IMR-90 (cell line): ENCODE measurements at regions not wholly inside any gene's neighbourhood (a gene's known extent, or its start where the extent isn't known, plus 50 kb on each side); places are given as distances from the start of the nearest gene placed in this dataset.

Experiments
- ATAC-seq: fragments of 200-7000 bp; cut with Tn5 transposase; 2 replicates; pipeline ENCODE4 v1.9.1; 2020; ENCODE audit warnings: low read depth, mild to moderate bottlenecking, moderate library complexity
- BruUV-seq: library from RNA; stranded (reverse); fragments of 400-500 nt; replicated peaks from 2 replicates; lab custom pipeline; 2021; lab: Mats Ljungman, UMichigan
- CTCF ChIA-PET: fragments of 300-600 bp; formaldehyde crosslinking; extraction: SDS; loops from one replicate; lab custom pipeline; 2021; ENCODE audit warnings: antibody characterized with exemption; lab: Yijun Ruan, JAX
- POLR2A ChIA-PET: fragments of 300-600 bp; sonication (Branson Sonifier 250); formaldehyde crosslinking; loops from one replicate; lab custom pipeline; 2022; ENCODE audit warnings: antibody characterized with exemption; ENCODE audit not compliant: unreplicated experiment; lab: Charles Lee
- DNase-seq: peaks from one replicate; pipeline ENCODE4 v3.0.0; 2013
- H2AFZ ChIP-seq: replicated peaks from 2 replicates; pipeline ENCODE3; 2013; ENCODE audit warnings: low read length, mild to moderate bottlenecking; ENCODE audit not compliant: poor library complexity
- H2AK5ac ChIP-seq: 2 replicates; pipeline ENCODE4 v1.6.1; 2013; ENCODE audit warnings: low read depth, low read length, inconsistent platforms
- H2AK9ac ChIP-seq: replicated peaks from 2 replicates; pipeline ENCODE3; 2013; ENCODE audit warnings: mild to moderate bottlenecking, low read depth, low read length, moderate library complexity; ENCODE audit not compliant: poor library complexity
- H2BK120ac ChIP-seq: 2 replicates; pipeline ENCODE4 v1.6.1; 2013; ENCODE audit warnings: low read depth, low read length, inconsistent platforms
- H2BK15ac ChIP-seq: 3 replicates; pipeline ENCODE4 v1.6.1; 2013; ENCODE audit warnings: low read depth, low read length, inconsistent platforms
- H2BK20ac ChIP-seq: 2 replicates; pipeline ENCODE4 v1.6.1; 2013; ENCODE audit warnings: low read depth, mild to moderate bottlenecking, inconsistent platforms, low read length, moderate library complexity
- H2BK5ac ChIP-seq: 2 replicates; pipeline ENCODE4 v1.6.1; 2013; ENCODE audit warnings: mild to moderate bottlenecking, low read depth, low read length, inconsistent platforms; ENCODE audit not compliant: poor library complexity, severe bottlenecking
- H3K14ac ChIP-seq: replicated peaks from 2 replicates; pipeline ENCODE4 v1.6.1; 2013; ENCODE audit warnings: low read depth, low read length, inconsistent platforms
- H3K18ac ChIP-seq: 2 replicates; pipeline ENCODE4 v1.6.1; 2013; ENCODE audit warnings: low read depth, low read length, control low read depth
- H3K23ac ChIP-seq: 2 replicates; pipeline ENCODE4 v1.6.1; 2013; ENCODE audit warnings: low read depth, low read length, inconsistent platforms
- H3K27ac ChIP-seq: 2 replicates; pipeline ENCODE4 v1.5.1; 2013; ENCODE audit warnings: mild to moderate bottlenecking, control low read depth, low read length; ENCODE audit not compliant: insufficient read depth
- H3K27me3 ChIP-seq: 2 replicates; pipeline ENCODE4 v1.6.1; 2013; ENCODE audit warnings: low read length; ENCODE audit not compliant: control insufficient read depth, insufficient read depth
- H3K36me3 ChIP-seq: 2 replicates; pipeline ENCODE4 v1.6.1; 2013; ENCODE audit warnings: low read length, mixed read lengths; ENCODE audit not compliant: control insufficient read depth, insufficient read depth
- H3K4ac ChIP-seq: 2 replicates; pipeline ENCODE4 v1.6.1; 2013; ENCODE audit warnings: low read depth, low read length, inconsistent platforms
- H3K4me1 ChIP-seq: 2 replicates; pipeline ENCODE4 v1.6.1; 2013; ENCODE audit warnings: low read length, mixed read lengths; ENCODE audit not compliant: control insufficient read depth, insufficient read depth
- H3K4me2 ChIP-seq: 2 replicates; pipeline ENCODE4 v1.6.1; 2013; ENCODE audit warnings: low read depth, mild to moderate bottlenecking, control low read depth, low read length, moderate library complexity
- H3K4me3 ChIP-seq: 2 replicates; pipeline ENCODE4 v1.5.1; 2013; ENCODE audit warnings: low read depth, mild to moderate bottlenecking, control low read depth, low read length, moderate library complexity; ENCODE audit not compliant: insufficient read depth
- H3K56ac ChIP-seq: 2 replicates; pipeline ENCODE4 v1.6.1; 2013; ENCODE audit warnings: low read length, inconsistent platforms; ENCODE audit not compliant: insufficient read depth; ENCODE audit errors: extremely low read depth
- H3K79me1 ChIP-seq, 2 experiments: 2 replicates each; pipeline ENCODE4 v1.6.1; 2013; ENCODE audit warnings: low read length in 2 of 2, inconsistent platforms in 1 of 2, low read depth in 1 of 2
- H3K9ac ChIP-seq: 2 replicates; pipeline ENCODE4 v1.6.1; 2013; ENCODE audit warnings: low read depth, low read length, control low read depth
- H3K9me1 ChIP-seq: 2 replicates; pipeline ENCODE4 v1.6.1; 2013; ENCODE audit warnings: low read length, inconsistent platforms; ENCODE audit not compliant: insufficient read depth
- H3K9me3 ChIP-seq: 2 replicates; pipeline ENCODE4 v1.6.1; 2013; ENCODE audit warnings: low read length; ENCODE audit not compliant: control insufficient read depth, insufficient read depth
- H4K20me1 ChIP-seq: 2 replicates; pipeline ENCODE4 v1.6.1; 2013; ENCODE audit warnings: low read length, inconsistent platforms; ENCODE audit not compliant: insufficient read depth
- H4K5ac ChIP-seq: 2 replicates; pipeline ENCODE4 v1.6.1; 2013; ENCODE audit warnings: mild to moderate bottlenecking, low read depth, low read length, control low read depth
- H4K8ac ChIP-seq, 2 experiments: 2 replicates each; pipeline ENCODE4 v1.6.1; 2013; ENCODE audit warnings: low read depth in 2 of 2, low read length in 2 of 2, control low read depth in 1 of 2, inconsistent platforms in 1 of 2
- H4K91ac ChIP-seq: 2 replicates; pipeline ENCODE4 v1.6.1; 2013; ENCODE audit warnings: low read depth, low read length, inconsistent platforms; ENCODE audit not compliant: insufficient read depth
- CEBPB ChIP-seq: IDR thresholded peaks from 2 replicates; pipeline ENCODE4 v1.6.1; 2012; ENCODE audit warnings: low read depth, low read length, improper control_type of control experiment
- CTCF ChIP-seq: conservative IDR thresholded peaks from 2 replicates; pipeline ENCODE4 v1.5.1; 2012; ENCODE audit warnings: mild to moderate bottlenecking, low read depth, low read length, improper control_type of control experiment
- MAFK ChIP-seq: IDR thresholded peaks from 2 replicates; pipeline ENCODE4 v1.6.1; 2012; ENCODE audit warnings: low read depth, low read length, improper control_type of control experiment
- NFE2L2 ChIP-seq: fragments of 150-350 bp; IDR thresholded peaks from 2 replicates; pipeline ENCODE4 v1.6.1; 2016; ENCODE audit warnings: low read depth, mild to moderate bottlenecking, low read length
- RFX5 ChIP-seq: IDR thresholded peaks from 2 replicates; pipeline ENCODE4 v1.8.0; 2012; ENCODE audit warnings: low read depth, mild to moderate bottlenecking, low read length, moderate library complexity
- dilution Hi-C: fragments of 300-500 bp; cut with HindIII; formaldehyde crosslinking; loops from one replicate; pipeline ENCODE4 v1.14.3; 2018; ENCODE audit warnings: low sequenced_read_pairs; ENCODE audit not compliant: unreplicated experiment
- in situ Hi-C: fragments of 300-500 bp; cut with MboI; formaldehyde crosslinking; loops from 3 replicates; pipeline ENCODE4 v1.14.3; 2019; ENCODE audit warnings: low sequenced_read_pairs, inconsistent platforms, mixed read lengths
- intact Hi-C: fragments of 100-400 bp; cut with micrococcal nuclease; formaldehyde crosslinking; loops from 2 replicates; pipeline ENCODE4 v1.10.0; 2022
- TF ChIP-seq, protein P1 (sequence below): fragments of 150-350 bp; IDR thresholded peaks from 2 replicates; pipeline ENCODE4 v1.6.1; 2016; ENCODE audit warnings: low read depth, mild to moderate bottlenecking, low read length, moderate library complexity, borderline replicate concordance

DNA sequence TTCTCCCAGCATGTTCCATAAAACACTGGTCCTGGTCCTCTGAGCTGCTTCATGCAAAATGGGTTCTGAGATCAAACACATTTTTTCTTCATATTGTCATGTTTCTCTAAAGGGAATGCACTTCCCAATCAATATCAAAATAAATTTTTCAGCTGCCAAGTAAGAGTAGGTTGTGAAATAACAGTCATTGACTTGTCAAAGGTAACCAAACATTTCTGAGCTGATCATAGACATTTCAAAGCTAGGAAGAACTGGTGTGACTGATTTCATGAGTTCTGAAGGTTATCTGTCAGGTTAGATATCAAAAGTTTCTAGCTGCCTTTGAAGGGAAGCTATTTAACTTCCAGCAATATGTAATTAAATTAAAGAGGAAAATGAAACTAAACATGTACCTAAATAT is 770.9 kb downstream of the TBL1XR1 start:
- no peak overlapping the region for H4K5ac ChIP-seq
- H3K14ac ChIP-seq, result no peak overlapping the region
- no peak overlapping the region for H3K4me3 ChIP-seq
- H3K27ac ChIP-seq, result no peak overlapping the region
- H2AK5ac ChIP-seq, result no peak overlapping the region
- H3K4me2 ChIP-seq, result no peak overlapping the region
- no peak for DNase-seq
- intact Hi-C loops (loop anchor here (10.0 kb wide), 1 partner anchor 762 kb away; no protein-coding TSS in a partner anchor), in situ Hi-C loops (loop anchor here (25.0 kb wide), 1 partner anchor 1264 kb away; no protein-coding TSS in a partner anchor), dilution Hi-C loops (no loop called here)
- H3K27me3 ChIP-seq, result no peaks in the 10 kb centered on the region
- no peaks in the 10 kb centered on the region for H3K9me1 ChIP-seq
- CTCF ChIA-PET, result interaction anchor here (0.6 kb wide), 1 partner anchor 385 kb away, joined by 3 read pairs; no protein-coding TSS in a partner anchor
- H3K79me1 ChIP-seq, result no peaks in the 10 kb centered on the region
- no peak overlapping the region for H2AK9ac ChIP-seq
- no peaks in the 10 kb centered on the region for H3K36me3 ChIP-seq
- no peak overlapping the region for H3K56ac ChIP-seq
- no peaks in the 10 kb centered on the region for H3K9me3 ChIP-seq
- H3K4ac ChIP-seq, result no peak overlapping the region
- ATAC-seq, result no peak
- H2BK20ac ChIP-seq, result peak overlapping the region; percentile 47
- H3K9ac ChIP-seq, result no peak overlapping the region
- peaks cover 2% of the 10 kb centered on the region; the same call in 1 of the 2 replicates for H3K4me1 ChIP-seq
- H2BK120ac ChIP-seq, result peak overlapping the region; percentile 16; the same call in 1 of the 2 replicates
- no peak overlapping the region for H4K91ac ChIP-seq
- H3K18ac ChIP-seq, result peak overlapping the region; percentile 75; the same call in 1 of the 2 replicates
- BruUV-seq, result no TSS peak
- no peak overlapping the region for H4K8ac ChIP-seq
- H2AFZ ChIP-seq, result no peak overlapping the region
- POLR2A ChIA-PET, result no interaction called here
- no peak overlapping the region for H3K23ac ChIP-seq
- H4K20me1 ChIP-seq, result no peaks in the 10 kb centered on the region
- TF ChIP-seq CEBPB, result peak; percentile 28; the same call in 1 of the 2 replicates
- TF ChIP-seq RFX5, result no peak
- TF ChIP-seq MAFK, result no peak
- TF ChIP-seq CTCF, result no peak
- TF ChIP-seq NFE2L2, result no peak
- TF ChIP-seq, protein P1, sequence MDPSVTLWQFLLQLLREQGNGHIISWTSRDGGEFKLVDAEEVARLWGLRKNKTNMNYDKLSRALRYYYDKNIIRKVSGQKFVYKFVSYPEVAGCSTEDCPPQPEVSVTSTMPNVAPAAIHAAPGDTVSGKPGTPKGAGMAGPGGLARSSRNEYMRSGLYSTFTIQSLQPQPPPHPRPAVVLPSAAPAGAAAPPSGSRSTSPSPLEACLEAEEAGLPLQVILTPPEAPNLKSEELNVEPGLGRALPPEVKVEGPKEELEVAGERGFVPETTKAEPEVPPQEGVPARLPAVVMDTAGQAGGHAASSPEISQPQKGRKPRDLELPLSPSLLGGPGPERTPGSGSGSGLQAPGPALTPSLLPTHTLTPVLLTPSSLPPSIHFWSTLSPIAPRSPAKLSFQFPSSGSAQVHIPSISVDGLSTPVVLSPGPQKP, result no peak
- H2BK15ac ChIP-seq, result no peak overlapping the region
- H2BK5ac ChIP-seq, result no peak overlapping the region
